ENCODE measurements at regions not wholly inside any gene's neighbourhood (a gene's known extent, or its start where the extent isn't known, plus 50 kb on each side); places are given as distances from the start of the nearest gene placed in this dataset.

GRCh38 chr2:21966139-21966538 is 842.4 kb downstream of the TDRD15 start:
- H3K4me3 ChIP-seq (ENCODE audit: low read depth, low read length), result no peak overlapping the region
- Mint-ChIP-seq H3K27ac (ENCODE audit: unreplicated experiment) (no peak overlapping the region), H3K9me3 (ENCODE audit: unreplicated experiment) (no peaks in the 10 kb centered on the region), H3K27me3 (ENCODE audit: insufficient read depth, unreplicated experiment) (peaks cover 6% of the 10 kb centered on the region), H3K4me1 (ENCODE audit: low read depth, unreplicated experiment) (no peaks in the 10 kb centered on the region), H3K36me3 (ENCODE audit: insufficient read depth, unreplicated experiment) (no peaks in the 10 kb centered on the region), H3K4me3 (ENCODE audit: unreplicated experiment) (no peak overlapping the region)
- no peaks in the 10 kb centered on the region for H3K27me3 ChIP-seq (replicated peaks; ENCODE audit: control insufficient read depth, insufficient read depth, low read length)
- ChIA-PET POLR2A (no interaction called here), CTCF (no interaction called here)
- no TSS peak for BruUV-seq (replicated peaks)
- intact Hi-C loops (cut with micrococcal nuclease; ENCODE audit: unreplicated experiment), result no loop called here
- no peaks in the 10 kb centered on the region for H3K9me3 ChIP-seq
- no peak for DNase-seq
- H3K4me1 ChIP-seq, result no peaks in the 10 kb centered on the region
- no peak for TF ChIP-seq CTCF (IDR thresholded peaks at IDR 0.05; ENCODE audit: insufficient read depth in 1 of 2, low read depth in 1 of 2, low read length in 1 of 2, severe bottlenecking in 1 of 2, unreplicated experiment in 1 of 2)
- H3K36me3 ChIP-seq (ENCODE audit: control insufficient read depth, insufficient read depth, low read length), result no peaks in the 10 kb centered on the region

- CTCF ChIA-PET, result no interaction called here
- BruUV-seq (replicated peaks), result no TSS peak
- no peaks in the 10 kb centered on the region for H3K4me1 Mint-ChIP-seq (ENCODE audit: low read depth, unreplicated experiment)
- H3K9me3 ChIP-seq, result no peaks in the 10 kb centered on the region
- TF ChIP-seq CTCF (IDR thresholded peaks at IDR 0.05; ENCODE audit: insufficient read depth in 1 of 2, low read depth in 1 of 2, low read length in 1 of 2, severe bottlenecking in 1 of 2, unreplicated experiment in 1 of 2), result no peak
- no peak overlapping the region for H3K4me3 Mint-ChIP-seq (ENCODE audit: unreplicated experiment)
- no peak for DNase-seq
- no peaks in the 10 kb centered on the region for H3K36me3 Mint-ChIP-seq (ENCODE audit: insufficient read depth, unreplicated experiment)
- H3K4me1 ChIP-seq, result no peaks in the 10 kb centered on the region
- no peaks in the 10 kb centered on the region for H3K36me3 ChIP-seq (ENCODE audit: control insufficient read depth, insufficient read depth, low read length)
- peaks cover 6% of the 10 kb centered on the region for H3K27me3 Mint-ChIP-seq (ENCODE audit: insufficient read depth, unreplicated experiment)
- no peak overlapping the region for H3K4me3 ChIP-seq (ENCODE audit: low read depth, low read length)
- H3K27me3 ChIP-seq (replicated peaks; ENCODE audit: control insufficient read depth, insufficient read depth, low read length), result no peaks in the 10 kb centered on the region
- no peak overlapping the region for H3K27ac Mint-ChIP-seq (ENCODE audit: unreplicated experiment)
- intact Hi-C loops (cut with micrococcal nuclease; ENCODE audit: unreplicated experiment), result no loop called here
- no peaks in the 10 kb centered on the region for H3K9me3 Mint-ChIP-seq (ENCODE audit: unreplicated experiment)
- POLR2A ChIA-PET, result no interaction called here
Observed at GRCh38 chr2:21970971-21971370, 847.2 kb downstream of the TDRD15 start.

GRCh38 chr2:21972586-21972985 is 848.8 kb downstream of the TDRD15 start:
- DNase-seq, result no peak
- no peak overlapping the region for H3K27ac Mint-ChIP-seq (ENCODE audit: unreplicated experiment)
- ChIA-PET POLR2A (no interaction called here), CTCF (no interaction called here)
- H3K27me3 Mint-ChIP-seq (ENCODE audit: insufficient read depth, unreplicated experiment), result peaks cover 8% of the 10 kb centered on the region
- Histone ChIP-seq H3K4me1 (no peaks in the 10 kb centered on the region), H3K4me3 (ENCODE audit: low read depth, low read length) (no peak overlapping the region), H3K27me3 (replicated peaks; ENCODE audit: control insufficient read depth, insufficient read depth, low read length) (no peaks in the 10 kb centered on the region), H3K9me3 (no peaks in the 10 kb centered on the region), H3K36me3 (ENCODE audit: control insufficient read depth, insufficient read depth, low read length) (no peaks in the 10 kb centered on the region)
- TF ChIP-seq CTCF (IDR thresholded peaks at IDR 0.05; ENCODE audit: insufficient read depth in 1 of 2, low read depth in 1 of 2, low read length in 1 of 2, severe bottlenecking in 1 of 2, unreplicated experiment in 1 of 2), result no peak
- no peak overlapping the region for H3K4me3 Mint-ChIP-seq (ENCODE audit: unreplicated experiment)
- no peaks in the 10 kb centered on the region for H3K4me1 Mint-ChIP-seq (ENCODE audit: low read depth, unreplicated experiment)
- H3K36me3 Mint-ChIP-seq (ENCODE audit: insufficient read depth, unreplicated experiment), result no peaks in the 10 kb centered on the region
- H3K9me3 Mint-ChIP-seq (ENCODE audit: unreplicated experiment), result no peaks in the 10 kb centered on the region
- intact Hi-C loops (cut with micrococcal nuclease; ENCODE audit: unreplicated experiment), result no loop called here
- BruUV-seq (replicated peaks), result no TSS peak

Data from Caco-2 (cell line).